ENCODE measurements at regions not wholly inside any gene's neighbourhood (a gene's known extent, or its start where the extent isn't known, plus 50 kb on each side); places are given as distances from the start of the nearest gene placed in this dataset.

GRCh38 chr2:163264341-163264740 is 425.8 kb upstream of the KCNH7 start:
- no peak for DNase-seq (ENCODE audit: low read depth)
- in situ Hi-C loops (cut with HindIII; ENCODE audit: low sequenced_read_pairs), result no loop called here
- no peak overlapping the region for H3K4me3 ChIP-seq (ENCODE audit: low read depth, low read length)
- no peak for TF ChIP-seq CTCF (IDR thresholded peaks at IDR 0.05; ENCODE audit: low read depth, low read length, missing control alignments)

- in situ Hi-C loops (cut with HindIII; ENCODE audit: low sequenced_read_pairs), result no loop called here
- no peak for TF ChIP-seq CTCF (IDR thresholded peaks at IDR 0.05; ENCODE audit: low read depth, low read length, missing control alignments)
- H3K4me3 ChIP-seq (ENCODE audit: low read depth, low read length), result no peak overlapping the region
- no peak for DNase-seq (ENCODE audit: low read depth)
Observed at GRCh38 chr2:163259489-163259888, 420.9 kb upstream of the KCNH7 start.

- no peak for TF ChIP-seq CTCF (IDR thresholded peaks at IDR 0.05; ENCODE audit: low read depth, low read length, missing control alignments)
- no peak for DNase-seq (ENCODE audit: low read depth)
- in situ Hi-C loops (cut with HindIII; ENCODE audit: low sequenced_read_pairs), result no loop called here
- no peak overlapping the region for H3K4me3 ChIP-seq (ENCODE audit: low read depth, low read length)
Observed at GRCh38 chr2:163255086-163255485, 416.5 kb upstream of the KCNH7 start.

GRCh38 chr2:163253621-163254285 is 415.2 kb upstream of the KCNH7 start:
- in situ Hi-C loops (cut with HindIII; ENCODE audit: low sequenced_read_pairs), result no loop called here
- no peak for DNase-seq (ENCODE audit: low read depth)
- TF ChIP-seq CTCF (IDR thresholded peaks at IDR 0.05; ENCODE audit: low read depth, low read length, missing control alignments), result no peak
- H3K4me3 ChIP-seq (ENCODE audit: low read depth, low read length), result no peak overlapping the region

GRCh38 chr2:163252199-163252598 is 413.6 kb upstream of the KCNH7 start:
- in situ Hi-C loops (cut with HindIII; ENCODE audit: low sequenced_read_pairs), result no loop called here
- no peak for DNase-seq (ENCODE audit: low read depth)
- no peak for TF ChIP-seq CTCF (IDR thresholded peaks at IDR 0.05; ENCODE audit: low read depth, low read length, missing control alignments)
- H3K4me3 ChIP-seq (ENCODE audit: low read depth, low read length), result no peak overlapping the region

- TF ChIP-seq CTCF (IDR thresholded peaks at IDR 0.05; ENCODE audit: low read depth, low read length, missing control alignments), result no peak
- no peak overlapping the region for H3K4me3 ChIP-seq (ENCODE audit: low read depth, low read length)
- in situ Hi-C loops (cut with HindIII; ENCODE audit: low sequenced_read_pairs), result no loop called here
- DNase-seq (ENCODE audit: low read depth), result peak; percentile 26
Observed at GRCh38 chr2:163248376-163249253, 410.0 kb upstream of the KCNH7 start.
